ENCODE measurements at regions not wholly inside any gene's neighbourhood (a gene's known extent, or its start where the extent isn't known, plus 50 kb on each side); places are given as distances from the start of the nearest gene placed in this dataset.
"Not testable (repeated sequence)": the region's sequence is repeated elsewhere in the genome, so short reads cannot be mapped to it uniquely, and the experiment has no call there.

GRCh38 chrY:20891440-20892160 is 135.7 kb downstream of the RPS4Y2 start:
- WGBS, 5 donors: 79 to 82% (median 80%) methylated on average over 3 of the region's 3 CpGs; no CpG with 5 or more reads in 2 of the 5 donors
- no peak for DNase-seq
- intact Hi-C loops (cut with DNase I; ENCODE audit: low total_unique reads): no loop called here

GRCh38 chrY:20925350-20926091 is 169.6 kb downstream of the RPS4Y2 start:
- WGBS, 5 donors: 42 to 52% (median 52%) methylated on average over 3 to 4 of the region's 4 CpGs; no CpG with 5 or more reads in 2 of the 5 donors
- H3K27me3 ChIP-seq (replicated peaks in 1 of 7); H3K4me3 ChIP-seq; intact Hi-C loops (cut with DNase I; ENCODE audit: low total_unique reads); H3K36me3 ChIP-seq; DNase-seq; H3K4me1 ChIP-seq; H3K27ac ChIP-seq: not testable (repeated sequence)
- peaks cover 0 to 29% (median 0%) of the 10 kb centered on the region in 8 donors for H3K9me3 ChIP-seq

More at GRCh38 chrY:20891440-20892160, 135.7 kb downstream of the RPS4Y2 start:
- no peak for TF ChIP-seq POLR2A (IDR thresholded peaks at IDR 0.05)
- no peak for TF ChIP-seq POLR2AphosphoS5 (IDR thresholded peaks at IDR 0.05)
- H3K27me3 ChIP-seq (replicated peaks in 1 of 7): no peaks in the 10 kb centered on the region
- H3K4me3 ChIP-seq: no peak overlapping the region
- no peaks in the 10 kb centered on the region for H3K9me3 ChIP-seq
- no peak overlapping the region for H3K27ac ChIP-seq
- H3K36me3 ChIP-seq: no peaks in the 10 kb centered on the region
- no peaks in the 10 kb centered on the region for H3K4me1 ChIP-seq

- H3K36me3 ChIP-seq: no peaks in the 10 kb centered on the region
- no peak for DNase-seq
- no peak overlapping the region for H3K27ac ChIP-seq
- H3K4me1 ChIP-seq: no peaks in the 10 kb centered on the region
- 69 to 90% (median 73%) methylated on average over 2 to 6 of the region's 6 CpGs; no CpG with 5 or more reads in 2 of the 5 donors for WGBS, 5 donors
- H3K4me3 ChIP-seq: no peak overlapping the region
- H3K27me3 ChIP-seq (replicated peaks in 1 of 7): no peaks in the 10 kb centered on the region
- TF ChIP-seq POLR2AphosphoS5 (IDR thresholded peaks at IDR 0.05): no peak
- no peak for TF ChIP-seq POLR2A (IDR thresholded peaks at IDR 0.05)
- TF ChIP-seq CTCF (IDR thresholded peaks at IDR 0.05 in 8 of 11, conservative IDR thresholded peaks at IDR 0.05 in 3 of 11): no peak
- H3K9me3 ChIP-seq: peaks cover 0 to 21% (median 0%) of the 10 kb centered on the region in 8 donors
- intact Hi-C loops (cut with DNase I; ENCODE audit: low total_unique reads): no loop called here
Measured at GRCh38 chrY:20929691-20930342, 173.9 kb downstream of the RPS4Y2 start.

- H3K27me3 ChIP-seq (replicated peaks in 1 of 7); DNase-seq: not testable (repeated sequence)
- WGBS, 5 donors: 55 to 66% (median 59%) methylated on average over 6 to 7 of the region's 7 CpGs; no CpG with 5 or more reads in 2 of the 5 donors
Measured at GRCh38 chrY:20936709-20937251, 180.9 kb downstream of the RPS4Y2 start.

GRCh38 chrY:20961512-20961911 is 205.6 kb downstream of the RPS4Y2 start:
- no peak for DNase-seq
- TF ChIP-seq CTCF (IDR thresholded peaks at IDR 0.05 in 8 of 11, conservative IDR thresholded peaks at IDR 0.05 in 3 of 11): no peak
- TF ChIP-seq POLR2A (IDR thresholded peaks at IDR 0.05): no peak
- no peak for TF ChIP-seq POLR2AphosphoS5 (IDR thresholded peaks at IDR 0.05)
- WGBS, 5 donors: 45 to 49% (median 47%) methylated on average over 2 of the region's 2 CpGs; no CpG with 5 or more reads in 2 of the 5 donors
- H3K9me3 ChIP-seq: no peaks in the 10 kb centered on the region
- no peak overlapping the region for H3K4me3 ChIP-seq
- intact Hi-C loops (cut with DNase I; ENCODE audit: low total_unique reads): no loop called here
- H3K27me3 ChIP-seq (replicated peaks in 1 of 7): no peaks in the 10 kb centered on the region
- H3K36me3 ChIP-seq: no peaks in the 10 kb centered on the region
- H3K27ac ChIP-seq: no peak overlapping the region
- no peaks in the 10 kb centered on the region for H3K4me1 ChIP-seq

More at GRCh38 chrY:20936709-20937251, 180.9 kb downstream of the RPS4Y2 start:
- intact Hi-C loops (cut with DNase I; ENCODE audit: low total_unique reads); H3K27ac ChIP-seq; H3K36me3 ChIP-seq; H3K9me3 ChIP-seq; H3K4me3 ChIP-seq; H3K4me1 ChIP-seq: not testable (repeated sequence)
